ENCODE measurements at regions not wholly inside any gene's neighbourhood (a gene's known extent, or its start where the extent isn't known, plus 50 kb on each side); places are given as distances from the start of the nearest gene placed in this dataset.
"Not testable (repeated sequence)": the region's sequence is repeated elsewhere in the genome, so short reads cannot be mapped to it uniquely, and the experiment has no call there.

DNA sequence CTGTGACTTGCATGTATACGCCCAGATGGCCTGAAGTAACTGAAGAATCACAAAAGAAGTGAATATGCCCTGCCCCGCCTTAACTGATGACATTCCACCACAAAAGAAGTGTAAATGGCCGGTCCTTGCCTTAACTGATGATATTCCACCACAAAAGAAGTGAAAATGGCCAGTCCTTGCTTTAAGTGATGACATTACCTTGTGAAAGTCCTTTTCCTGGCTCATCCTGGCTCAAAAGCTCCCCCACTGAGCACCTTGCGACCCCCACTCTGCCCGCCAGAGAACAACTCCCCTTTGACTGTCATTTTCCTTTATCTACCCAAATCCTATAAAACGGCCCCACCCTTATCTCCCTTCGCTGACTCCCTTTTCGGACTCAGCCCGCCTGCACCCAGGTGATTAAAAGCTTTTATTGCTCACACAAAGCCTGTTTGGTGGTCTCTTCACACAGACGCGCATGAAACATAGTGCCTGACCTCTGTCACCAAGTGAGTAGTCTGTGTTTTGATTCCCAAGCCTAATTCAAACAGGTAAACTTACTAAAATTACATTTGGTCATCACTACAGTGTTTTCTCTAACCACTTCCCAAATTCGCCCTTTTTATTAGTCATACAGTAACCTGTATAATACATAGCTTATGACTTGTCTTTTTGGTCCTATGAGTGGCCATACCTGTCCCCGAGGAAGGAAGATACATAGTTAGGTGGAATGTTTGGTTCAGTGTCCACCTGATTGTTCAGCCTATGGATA lies 140.7 kb upstream of the PROK2 start:
- H3K4me3 ChIP-seq (ENCODE audit: low read length); H3K4me3 Mint-ChIP-seq; H3K27ac ChIP-seq (ENCODE audit: low read depth, low read length); H3K4me1 ChIP-seq (ENCODE audit: insufficient read depth, low read length); CTCF ChIA-PET; POLR2A ChIA-PET; H3K27ac Mint-ChIP-seq; H3K9me3 ChIP-seq (ENCODE audit: low read length); H3K27me3 ChIP-seq (ENCODE audit: insufficient read depth, low read length, poor library complexity, severe bottlenecking); H3K9me3 Mint-ChIP-seq; H3K4me1 Mint-ChIP-seq; H3K27me3 Mint-ChIP-seq; DNase-seq; H3K36me3 ChIP-seq (ENCODE audit: insufficient read depth, low read length); H3K36me3 Mint-ChIP-seq: not testable (repeated sequence)

DNA sequence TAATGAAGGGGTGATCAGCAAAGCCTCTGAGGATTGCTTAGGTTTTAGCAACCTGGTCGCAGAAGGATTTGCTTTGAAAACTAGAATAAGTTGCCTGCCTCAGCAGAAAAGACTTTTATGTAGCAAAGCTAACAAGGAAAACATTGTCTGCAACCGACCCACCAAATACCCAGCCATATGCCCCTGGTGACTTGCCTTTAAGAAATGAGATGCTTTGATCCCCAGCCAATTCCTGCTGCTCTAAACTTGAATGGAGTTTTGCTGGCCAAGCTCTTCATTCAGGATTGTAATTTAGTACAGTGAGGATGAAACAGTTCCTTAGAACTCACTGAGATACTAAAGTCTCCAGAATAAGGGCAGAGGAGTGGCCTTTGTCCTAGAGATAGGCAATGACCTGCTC lies 139.8 kb upstream of the PROK2 start:
- Histone ChIP-seq H3K4me1 (ENCODE audit: insufficient read depth, low read length) (no peaks in the 10 kb centered on the region), H3K27ac (ENCODE audit: low read depth, low read length) (no peak overlapping the region), H3K9me3 (ENCODE audit: low read length) (no peaks in the 10 kb centered on the region), H3K36me3 (ENCODE audit: insufficient read depth, low read length) (no peaks in the 10 kb centered on the region), H3K4me3 (ENCODE audit: low read length) (no peak overlapping the region), H3K27me3 (ENCODE audit: insufficient read depth, low read length, poor library complexity, severe bottlenecking) (no peaks in the 10 kb centered on the region)
- ChIA-PET POLR2A (no interaction called here), CTCF (no interaction called here)
- H3K36me3 Mint-ChIP-seq = no peaks in the 10 kb centered on the region
- no peaks in the 10 kb centered on the region for H3K9me3 Mint-ChIP-seq
- no peak overlapping the region for H3K4me3 Mint-ChIP-seq
- no peak overlapping the region for H3K27ac Mint-ChIP-seq
- no peak for DNase-seq
- no peaks in the 10 kb centered on the region for H3K4me1 Mint-ChIP-seq
- peaks cover 7 to 9% of the 10 kb centered on the region in 2 donors for H3K27me3 Mint-ChIP-seq

DNA sequence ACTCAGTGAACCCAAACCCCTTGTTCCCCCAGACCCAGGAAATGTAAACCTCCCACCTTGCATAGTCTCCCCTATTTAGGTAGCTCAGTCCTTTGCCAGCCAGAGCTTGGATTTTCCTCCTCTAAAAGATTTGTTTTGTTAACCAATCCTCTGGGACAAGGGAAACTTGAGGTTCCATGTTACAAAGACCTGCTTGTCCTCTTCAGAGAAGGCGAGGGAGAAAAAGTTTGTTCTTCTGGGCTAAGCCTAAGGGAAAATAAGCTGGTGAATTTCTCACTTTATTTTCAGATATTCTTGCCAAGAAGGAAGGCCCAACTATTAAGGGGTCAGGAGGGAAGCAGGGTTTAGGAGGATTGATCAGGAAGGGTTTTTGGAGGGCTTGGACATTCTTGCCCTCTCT lies 136.1 kb upstream of the PROK2 start:
- Mint-ChIP-seq H3K4me3 (no peak overlapping the region), H3K9me3 (no peaks in the 10 kb centered on the region), H3K4me1 (no peaks in the 10 kb centered on the region), H3K27ac (no peak overlapping the region), H3K27me3 (peaks cover 9 to 11% of the 10 kb centered on the region in 2 donors), H3K36me3 (no peaks in the 10 kb centered on the region)
- Histone ChIP-seq H3K4me1 (ENCODE audit: insufficient read depth, low read length) (no peaks in the 10 kb centered on the region), H3K36me3 (ENCODE audit: insufficient read depth, low read length) (no peaks in the 10 kb centered on the region), H3K9me3 (ENCODE audit: low read length) (no peaks in the 10 kb centered on the region), H3K4me3 (ENCODE audit: low read length) (no peak overlapping the region), H3K27ac (ENCODE audit: low read depth, low read length) (no peak overlapping the region), H3K27me3 (ENCODE audit: insufficient read depth, low read length, poor library complexity, severe bottlenecking) (no peaks in the 10 kb centered on the region)
- CTCF ChIA-PET = no interaction called here
- DNase-seq = no peak
- POLR2A ChIA-PET = no interaction called here

DNA sequence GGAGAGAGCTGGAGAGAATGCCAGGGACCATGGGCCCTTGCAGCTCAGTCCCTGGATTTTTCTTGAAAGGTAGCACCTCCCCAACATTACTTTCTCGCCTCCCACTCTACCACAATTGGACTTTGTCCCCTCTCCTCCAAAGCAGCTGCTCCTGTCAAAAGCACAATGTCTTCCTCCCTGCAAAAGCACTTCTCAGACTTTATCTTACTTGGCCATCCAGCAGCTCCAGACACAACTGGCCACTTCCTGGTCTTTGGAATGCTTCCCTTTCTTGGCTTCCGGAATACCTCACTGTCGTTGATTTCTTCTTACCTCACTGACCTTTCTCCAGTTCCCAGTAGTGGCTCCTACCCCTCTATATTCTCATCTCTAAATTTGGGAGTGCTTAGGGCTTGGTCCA lies 134.6 kb upstream of the PROK2 start:
- Mint-ChIP-seq H3K4me3 (no peak overlapping the region), H3K27ac (no peak overlapping the region), H3K9me3 (no peaks in the 10 kb centered on the region), H3K36me3 (no peaks in the 10 kb centered on the region), H3K4me1 (no peaks in the 10 kb centered on the region), H3K27me3 (peaks cover 9 to 11% of the 10 kb centered on the region in 2 donors)
- Histone ChIP-seq H3K27me3 (ENCODE audit: insufficient read depth, low read length, poor library complexity, severe bottlenecking) (no peaks in the 10 kb centered on the region), H3K9me3 (ENCODE audit: low read length) (no peaks in the 10 kb centered on the region), H3K36me3 (ENCODE audit: insufficient read depth, low read length) (no peaks in the 10 kb centered on the region), H3K4me1 (ENCODE audit: insufficient read depth, low read length) (no peaks in the 10 kb centered on the region), H3K4me3 (ENCODE audit: low read length) (no peak overlapping the region), H3K27ac (ENCODE audit: low read depth, low read length) (no peak overlapping the region)
- CTCF ChIA-PET = no interaction called here
- POLR2A ChIA-PET = no interaction called here
- no peak for DNase-seq

DNA sequence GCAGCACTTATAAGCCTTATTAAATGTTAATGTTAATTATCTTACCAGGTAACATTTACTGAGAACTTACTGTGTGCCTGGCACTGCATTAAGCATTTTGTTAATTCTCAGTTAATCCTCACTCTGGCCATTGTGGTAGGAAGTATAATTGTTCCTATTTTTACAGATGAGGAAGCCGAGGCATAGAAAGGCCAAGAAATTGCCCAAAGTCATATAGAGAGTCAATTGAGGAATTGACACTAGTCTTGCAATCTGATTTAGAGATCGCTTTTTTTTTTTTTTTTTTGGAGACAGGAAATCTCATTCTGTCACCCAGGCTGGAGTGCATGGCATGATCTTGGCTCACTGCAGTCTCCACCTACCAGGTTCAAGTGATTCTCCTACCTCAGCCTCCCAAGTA lies 132.6 kb upstream of the PROK2 start:
- Mint-ChIP-seq H3K27me3 (peaks cover 3 to 11% of the 10 kb centered on the region in 2 donors), H3K4me3 (no peak overlapping the region), H3K9me3 (no peaks in the 10 kb centered on the region), H3K4me1 (peaks cover 0 to 4% (median 0%) of the 10 kb centered on the region in 3 donors), H3K36me3 (no peaks in the 10 kb centered on the region), H3K27ac (no peak overlapping the region)
- POLR2A ChIA-PET = no interaction called here
- Histone ChIP-seq H3K4me3 (ENCODE audit: low read length) (no peak overlapping the region), H3K9me3 (ENCODE audit: low read length) (no peaks in the 10 kb centered on the region), H3K27me3 (ENCODE audit: insufficient read depth, low read length, poor library complexity, severe bottlenecking) (no peaks in the 10 kb centered on the region), H3K27ac (ENCODE audit: low read depth, low read length) (no peak overlapping the region), H3K36me3 (ENCODE audit: insufficient read depth, low read length) (no peaks in the 10 kb centered on the region), H3K4me1 (ENCODE audit: insufficient read depth, low read length) (no peaks in the 10 kb centered on the region)
- no peak for DNase-seq
- CTCF ChIA-PET = no interaction called here

DNA sequence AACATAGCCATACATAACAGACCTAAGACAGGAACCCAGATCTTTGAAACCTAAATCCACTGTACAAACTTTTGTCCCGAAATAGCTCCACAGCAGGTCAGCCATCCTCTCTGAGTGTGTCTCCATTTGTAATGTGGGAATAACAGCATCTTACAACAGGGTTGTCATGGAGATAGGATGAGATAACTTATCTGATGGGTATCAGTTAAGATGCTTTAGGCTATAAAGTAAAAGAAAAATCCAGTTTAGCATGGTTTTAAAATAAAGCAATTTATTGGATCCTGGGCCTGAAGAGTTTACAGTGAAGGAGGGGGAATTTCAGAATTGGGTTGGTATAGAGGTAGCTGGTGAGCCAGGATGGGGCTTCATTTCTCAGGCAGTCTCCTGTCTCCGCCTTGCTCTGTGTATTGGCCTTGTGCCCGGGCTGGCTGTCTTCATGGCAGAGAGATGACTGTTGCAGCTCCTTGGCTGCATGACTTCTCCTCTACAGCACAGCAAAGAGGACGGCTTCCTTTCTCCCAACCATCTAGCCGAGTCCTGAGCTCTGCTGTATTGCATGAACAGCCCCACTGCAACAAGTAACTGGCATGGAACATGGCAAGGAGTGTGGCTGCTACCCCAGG lies 131.9 kb upstream of the PROK2 start:
- no peak overlapping the region for H3K27ac ChIP-seq (ENCODE audit: low read depth, low read length)
- ChIA-PET CTCF (no interaction called here), POLR2A (no interaction called here)
- Mint-ChIP-seq H3K4me3 (no peak overlapping the region), H3K9me3 (no peaks in the 10 kb centered on the region), H3K4me1 (peaks cover 0 to 4% (median 0%) of the 10 kb centered on the region in 3 donors), H3K27ac (no peak overlapping the region), H3K27me3 (peaks cover 2 to 11% of the 10 kb centered on the region in 2 donors), H3K36me3 (no peaks in the 10 kb centered on the region)
- no peaks in the 10 kb centered on the region for H3K9me3 ChIP-seq (ENCODE audit: low read length)
- no peaks in the 10 kb centered on the region for H3K36me3 ChIP-seq (ENCODE audit: insufficient read depth, low read length)
- no peaks in the 10 kb centered on the region for H3K4me1 ChIP-seq (ENCODE audit: insufficient read depth, low read length)
- no peak for DNase-seq
- no peak overlapping the region for H3K4me3 ChIP-seq (ENCODE audit: low read length)
- no peaks in the 10 kb centered on the region for H3K27me3 ChIP-seq (ENCODE audit: insufficient read depth, low read length, poor library complexity, severe bottlenecking)

DNA sequence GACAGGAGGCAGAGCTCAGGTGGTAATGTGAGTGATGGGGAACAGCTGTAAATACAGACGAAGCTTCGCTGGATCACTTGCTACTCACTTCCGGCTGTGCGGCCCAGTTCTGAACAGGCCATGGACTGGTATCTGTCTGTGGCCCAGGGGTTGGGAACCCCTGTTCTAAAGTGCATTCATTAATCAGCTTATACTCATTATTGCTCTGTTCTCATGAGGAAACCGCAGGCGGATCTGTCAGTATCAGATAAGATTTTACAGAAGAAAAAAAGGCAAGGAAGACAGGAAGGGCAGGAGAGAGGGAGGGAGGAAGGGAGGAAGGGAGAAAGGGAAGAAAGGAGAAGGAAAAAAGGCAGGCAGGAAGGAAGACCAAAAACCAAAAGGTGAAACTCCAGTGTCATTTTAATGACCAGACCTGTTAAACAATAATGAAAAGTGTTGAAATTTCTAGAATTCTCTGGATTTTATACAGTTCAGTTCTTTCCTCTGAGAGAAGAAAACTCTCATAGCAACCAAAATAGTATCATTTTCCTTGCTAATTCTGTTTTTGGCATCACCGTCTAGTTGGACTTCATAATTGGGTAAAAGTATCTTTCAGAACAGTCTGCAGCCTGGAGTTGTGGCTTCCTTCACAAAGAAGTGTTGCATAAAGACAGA lies 128.0 kb upstream of the PROK2 start:
- Mint-ChIP-seq H3K27ac (no peak overlapping the region), H3K9me3 (no peaks in the 10 kb centered on the region), H3K27me3 (peaks cover 6 to 15% of the 10 kb centered on the region in 2 donors), H3K4me1 (peaks cover 0 to 4% (median 0%) of the 10 kb centered on the region in 3 donors), H3K4me3 (no peak overlapping the region), H3K36me3 (no peaks in the 10 kb centered on the region)
- Histone ChIP-seq H3K27ac (ENCODE audit: low read depth, low read length) (no peak overlapping the region), H3K27me3 (ENCODE audit: insufficient read depth, low read length, poor library complexity, severe bottlenecking) (no peaks in the 10 kb centered on the region), H3K4me1 (ENCODE audit: insufficient read depth, low read length) (no peaks in the 10 kb centered on the region), H3K9me3 (ENCODE audit: low read length) (no peaks in the 10 kb centered on the region), H3K36me3 (ENCODE audit: insufficient read depth, low read length) (no peaks in the 10 kb centered on the region), H3K4me3 (ENCODE audit: low read length) (no peak overlapping the region)
- CTCF ChIA-PET = no interaction called here
- POLR2A ChIA-PET = no interaction called here
- DNase-seq = no peak

DNA sequence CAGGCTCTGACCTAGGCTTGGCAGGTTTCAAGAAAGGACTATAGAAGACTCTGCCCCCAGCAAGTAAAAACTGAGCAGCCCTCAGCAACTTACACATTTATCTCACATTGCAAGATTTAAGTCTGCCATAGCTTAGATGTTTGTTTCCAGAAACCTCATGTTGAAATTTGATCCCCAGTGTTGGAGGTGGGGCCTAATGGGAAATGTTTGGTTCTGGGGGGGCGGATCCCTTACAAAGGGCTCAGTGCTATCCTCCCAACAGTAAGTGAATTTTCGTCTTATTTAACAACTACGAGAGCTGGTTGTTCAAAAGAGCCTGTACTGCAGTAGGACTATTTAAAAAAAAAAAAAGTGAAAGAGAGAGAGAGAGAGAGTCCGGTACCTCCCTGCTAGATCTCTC lies 125.2 kb upstream of the PROK2 start:
- H3K4me1 ChIP-seq (ENCODE audit: insufficient read depth, low read length) = no peaks in the 10 kb centered on the region
- H3K36me3 ChIP-seq (ENCODE audit: insufficient read depth, low read length) = no peaks in the 10 kb centered on the region
- H3K9me3 ChIP-seq (ENCODE audit: low read length) = no peaks in the 10 kb centered on the region
- H3K4me3 Mint-ChIP-seq = no peak overlapping the region
- peaks cover 6 to 24% of the 10 kb centered on the region in 2 donors for H3K27me3 Mint-ChIP-seq
- H3K9me3 Mint-ChIP-seq = no peaks in the 10 kb centered on the region
- no peaks in the 10 kb centered on the region for H3K36me3 Mint-ChIP-seq
- H3K4me1 Mint-ChIP-seq = peaks cover 0 to 5% (median 4%) of the 10 kb centered on the region in 3 donors
- no peaks in the 10 kb centered on the region for H3K27me3 ChIP-seq (ENCODE audit: insufficient read depth, low read length, poor library complexity, severe bottlenecking)
- no peak overlapping the region for H3K27ac Mint-ChIP-seq
- ChIA-PET POLR2A (no interaction called here), CTCF (interaction anchor here (0.8 to 0.9 kb wide), 2 partner anchors 12 to 13 kb away, joined by 3 read pairs; no protein-coding TSS in a partner anchor)
- no peak overlapping the region for H3K4me3 ChIP-seq (ENCODE audit: low read length)
- DNase-seq = no peak
- no peak overlapping the region for H3K27ac ChIP-seq (ENCODE audit: low read depth, low read length)
